HG02973 (cell line): ENCODE measurements at regions not wholly inside any gene's neighbourhood (a gene's known extent, or its start where the extent isn't known, plus 50 kb on each side); places are given as distances from the start of the nearest gene placed in this dataset.
"Not testable (repeated sequence)": the region's sequence is repeated elsewhere in the genome, so short reads cannot be mapped to it uniquely, and the experiment has no call there.

Experiments used
- ATAC-seq: cut with Tn5 transposase; IDR thresholded peaks from one replicate; pipeline ENCODE4 v1.9.1; 2021; ENCODE audit warnings: moderate library complexity; ENCODE audit not compliant: unreplicated experiment

DNA sequence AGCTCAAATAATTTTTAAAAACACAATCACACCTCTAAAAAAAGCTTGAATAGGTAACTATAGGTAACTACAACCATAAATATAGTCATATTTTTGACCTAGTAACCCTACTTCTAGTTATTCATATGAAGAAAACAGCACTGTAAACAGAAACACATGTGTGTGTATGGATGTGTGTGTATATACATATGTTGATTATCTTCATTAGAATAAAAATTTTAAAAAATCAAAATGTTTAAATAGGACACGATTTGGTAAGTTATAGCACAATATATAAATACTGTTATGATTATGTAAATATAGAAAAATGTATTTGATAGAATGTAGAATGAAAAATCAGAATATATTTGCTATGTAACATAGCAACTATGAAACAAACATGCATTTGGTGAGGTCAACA lies 258.1 kb upstream of the GK2 start:
- no peak for ATAC-seq

DNA sequence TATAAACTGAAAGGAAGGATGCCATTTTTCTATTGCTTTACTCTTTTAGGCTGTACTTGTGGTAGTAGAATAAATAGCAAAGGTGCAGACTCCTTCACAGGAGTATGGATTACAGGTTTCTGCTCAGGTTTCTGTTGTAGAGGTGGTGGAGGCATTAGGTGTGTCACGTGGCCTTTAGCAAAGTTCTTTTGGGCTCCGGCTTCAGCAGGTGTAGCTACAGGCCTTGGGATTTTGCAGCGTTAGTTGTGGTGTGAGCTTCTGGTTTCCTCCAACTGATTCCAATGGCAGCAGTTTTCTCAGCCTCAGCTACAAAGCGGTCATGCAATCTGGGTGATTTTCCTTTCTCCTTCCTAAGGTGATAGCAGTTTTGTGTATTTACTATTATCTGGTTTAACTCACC lies 255.8 kb upstream of the GK2 start:
- ATAC-seq, result no peak

DNA sequence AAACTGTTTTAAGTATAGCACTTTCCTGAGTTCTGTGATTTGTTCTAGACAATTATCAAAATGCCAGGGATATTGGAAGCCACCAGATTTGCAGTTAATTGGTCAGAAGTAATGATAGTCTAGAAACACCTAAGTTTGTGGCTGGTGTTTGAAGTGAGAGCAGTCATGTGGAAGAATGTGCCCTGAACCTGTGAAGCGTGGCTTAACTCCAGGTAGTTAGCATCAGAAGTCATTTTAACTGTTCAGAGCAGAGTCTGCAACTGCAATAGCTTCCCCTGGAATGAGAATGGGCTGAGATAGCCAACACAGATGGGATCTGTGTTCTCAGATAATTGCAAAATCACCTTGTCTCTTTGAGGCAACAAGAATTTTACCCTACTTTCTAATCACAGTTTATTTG lies 255.1 kb upstream of the GK2 start:
- no peak for ATAC-seq

DNA sequence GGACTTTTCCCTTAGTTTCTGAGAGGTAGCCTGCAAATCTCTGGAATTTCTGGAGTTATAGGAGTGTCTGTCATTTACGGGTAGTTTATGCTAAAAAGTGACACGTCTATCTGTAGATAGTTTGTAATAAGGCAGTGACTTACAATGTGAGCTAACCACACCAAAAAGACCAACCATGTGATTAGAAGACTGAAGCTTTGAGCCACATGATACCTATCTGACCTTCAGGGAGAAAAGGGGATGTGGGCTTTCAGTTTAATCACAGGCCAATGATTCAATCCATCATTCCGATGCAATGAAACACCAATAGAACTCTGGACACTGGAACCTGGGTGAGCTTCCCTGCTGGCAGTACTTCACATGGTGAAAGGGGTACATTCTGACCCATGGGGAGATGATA lies 254.6 kb upstream of the GK2 start:
- ATAC-seq, result no peak

DNA sequence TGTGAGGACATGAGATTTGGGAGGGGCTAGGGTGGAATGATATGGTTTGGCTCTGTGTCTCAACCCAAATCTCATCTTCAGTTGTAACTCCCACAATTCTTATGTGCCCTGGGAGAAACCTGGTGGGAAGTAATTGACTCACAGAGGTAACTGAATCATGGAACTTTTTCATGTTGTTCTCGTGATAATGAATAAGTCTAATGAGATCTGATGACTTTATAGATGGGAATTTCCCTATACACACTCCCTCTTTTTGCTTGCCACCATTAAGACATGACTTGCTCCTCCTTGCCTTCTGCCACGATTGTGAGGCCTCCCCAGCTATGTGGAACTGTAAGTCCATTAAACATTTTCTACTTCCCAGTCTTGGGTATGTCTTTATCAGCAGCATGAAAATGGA lies 253.2 kb upstream of the GK2 start:
- ATAC-seq, result no peak

DNA sequence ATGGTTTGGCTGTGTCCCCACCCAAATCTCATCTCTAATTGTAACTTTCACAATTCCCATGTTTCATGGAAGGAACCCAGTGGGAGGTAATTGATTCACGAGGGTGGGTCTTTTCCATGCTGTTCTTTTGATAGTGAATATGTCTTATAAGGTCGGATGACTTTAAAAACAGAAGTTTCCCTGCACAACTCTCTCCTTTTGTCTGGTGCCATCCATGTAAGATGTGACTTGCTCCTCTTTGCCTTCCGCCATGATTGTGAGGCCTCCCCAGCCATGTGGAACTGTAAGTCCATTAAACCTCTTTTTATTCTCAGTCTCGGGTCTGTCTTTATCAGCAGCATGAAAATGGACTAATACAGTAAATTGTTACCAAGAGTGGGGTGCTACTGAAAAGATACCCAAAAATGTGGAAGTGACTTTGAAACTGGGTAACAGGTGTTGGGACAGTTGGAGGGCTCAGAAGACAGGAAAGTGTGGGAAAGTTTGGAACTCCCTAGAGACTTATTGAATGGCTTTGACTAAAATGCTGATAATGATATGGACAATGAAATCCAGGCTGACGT lies 251.4 kb upstream of the GK2 start:
- not testable (repeated sequence) for ATAC-seq

DNA sequence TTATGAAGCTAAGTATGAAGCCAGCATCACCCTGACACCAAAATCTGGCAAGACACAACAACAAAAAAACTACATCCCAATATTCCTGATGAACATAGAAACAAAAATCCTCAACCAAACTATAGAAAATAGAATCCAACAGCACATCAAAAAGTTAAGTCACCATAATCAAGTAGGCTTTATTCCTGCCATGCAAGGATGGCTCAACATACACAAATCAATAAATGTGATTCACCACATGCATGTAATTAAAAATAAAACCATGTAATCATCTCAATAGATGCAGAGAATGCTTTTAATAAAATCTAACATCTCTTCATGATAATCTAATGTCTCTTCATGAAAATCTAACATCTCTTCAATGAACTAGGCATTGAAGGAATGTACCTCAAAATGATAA lies 249.4 kb upstream of the GK2 start:
- ATAC-seq, result no peak

DNA sequence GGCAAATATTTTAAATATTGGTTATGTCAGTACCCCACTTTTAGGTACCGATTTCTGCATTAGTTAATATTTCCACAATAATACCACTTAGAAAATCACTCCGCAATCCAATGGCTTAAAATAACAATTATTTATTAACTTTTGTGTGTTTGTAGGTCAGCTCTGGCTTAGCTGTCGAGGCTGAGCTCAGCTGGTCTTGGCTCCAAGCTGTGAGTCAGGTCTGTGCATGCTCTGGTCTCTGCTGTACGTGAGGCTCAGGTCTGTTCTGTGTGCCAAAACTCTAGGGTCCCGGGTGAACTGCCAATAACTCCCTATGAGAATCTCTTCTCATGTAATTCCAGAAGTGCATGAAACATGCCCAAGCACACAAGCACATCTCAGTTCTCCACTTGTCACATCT lies 245.8 kb upstream of the GK2 start:
- ATAC-seq, result no peak

DNA sequence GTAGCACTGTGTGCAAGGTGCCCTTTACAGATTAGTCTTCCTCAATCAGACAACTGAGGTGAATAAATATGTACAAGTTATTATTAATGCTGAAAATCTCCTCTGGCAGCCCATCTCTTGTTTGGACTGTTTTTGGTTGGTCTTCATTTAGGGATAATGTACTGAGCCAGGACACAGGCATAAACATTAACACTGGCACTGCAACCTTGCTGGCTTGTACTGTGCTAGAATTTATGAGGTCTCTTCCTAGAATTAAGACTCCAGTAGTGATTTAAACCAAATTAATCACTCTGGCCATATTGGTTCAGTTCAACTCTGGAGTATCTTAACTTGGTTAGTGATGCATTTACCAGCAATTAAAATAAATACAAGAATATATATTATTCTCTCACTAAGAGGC lies 244.7 kb upstream of the GK2 start:
- ATAC-seq, result no peak

DNA sequence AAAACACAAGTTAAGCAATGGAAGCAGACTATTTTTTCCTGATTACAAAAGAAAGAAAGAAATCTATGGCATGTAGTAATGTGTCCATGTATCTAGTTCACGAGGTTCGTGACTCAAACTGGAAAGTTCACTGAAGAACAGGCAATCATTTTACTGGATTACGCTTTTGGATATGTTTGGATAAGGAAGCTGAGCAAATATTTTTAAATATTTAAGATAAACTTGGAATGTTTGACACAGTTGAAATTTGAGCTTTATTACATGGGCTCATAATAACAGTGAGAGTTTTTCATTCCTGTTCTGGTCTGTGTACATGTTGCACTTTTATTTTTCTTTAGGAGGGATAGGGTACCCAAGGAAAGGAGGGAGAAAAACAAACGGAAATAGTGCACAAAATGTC lies 244.2 kb upstream of the GK2 start:
- ATAC-seq, result no peak

DNA sequence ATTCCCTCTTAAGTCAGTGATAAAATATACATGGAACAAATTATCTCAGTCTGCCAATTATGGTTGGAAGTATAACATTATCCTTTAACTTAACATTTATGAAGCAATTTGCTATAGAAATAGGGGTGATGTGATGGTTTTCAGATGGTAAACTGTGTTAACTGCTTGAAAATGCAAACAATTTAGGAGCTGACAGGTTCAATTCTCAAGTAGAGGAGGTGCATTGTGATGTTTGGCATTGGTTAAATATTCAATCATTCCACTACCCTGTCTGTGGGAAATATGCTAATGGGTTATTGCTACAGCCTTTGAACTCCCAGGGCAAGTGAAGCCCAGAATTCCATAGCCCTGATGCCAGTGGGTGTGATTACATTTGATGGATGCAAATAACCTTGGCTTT lies 243.4 kb upstream of the GK2 start:
- ATAC-seq, result no peak

DNA sequence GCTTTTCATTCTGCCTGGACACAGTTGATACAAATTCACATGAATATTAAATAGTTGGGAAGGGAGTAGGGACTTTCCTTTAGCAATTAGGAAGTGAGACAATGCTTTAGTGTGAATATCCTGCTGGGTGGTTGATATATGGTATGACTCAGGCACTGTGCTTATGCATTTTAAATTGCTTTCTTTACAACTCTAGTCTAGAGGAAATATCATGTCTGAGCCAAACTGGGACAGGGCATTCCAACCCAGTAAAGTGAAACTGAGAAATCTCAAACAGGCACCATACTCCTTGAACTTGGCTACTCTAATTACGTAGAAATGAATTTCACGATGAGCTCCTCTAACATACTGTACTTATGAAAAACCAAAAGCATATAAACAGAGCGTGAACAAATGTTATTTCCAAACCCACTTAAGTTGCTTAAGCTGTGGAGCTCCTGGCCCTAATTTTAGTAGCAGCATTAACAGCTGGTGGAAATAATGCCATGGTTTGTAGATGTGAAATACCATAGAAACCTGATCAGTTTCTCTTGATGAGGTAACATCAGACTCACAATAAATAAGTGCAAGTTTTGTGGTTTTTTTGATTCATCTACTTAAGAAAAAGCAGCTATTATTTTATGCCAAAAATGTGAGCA lies 242.9 kb upstream of the GK2 start:
- no peak for ATAC-seq

DNA sequence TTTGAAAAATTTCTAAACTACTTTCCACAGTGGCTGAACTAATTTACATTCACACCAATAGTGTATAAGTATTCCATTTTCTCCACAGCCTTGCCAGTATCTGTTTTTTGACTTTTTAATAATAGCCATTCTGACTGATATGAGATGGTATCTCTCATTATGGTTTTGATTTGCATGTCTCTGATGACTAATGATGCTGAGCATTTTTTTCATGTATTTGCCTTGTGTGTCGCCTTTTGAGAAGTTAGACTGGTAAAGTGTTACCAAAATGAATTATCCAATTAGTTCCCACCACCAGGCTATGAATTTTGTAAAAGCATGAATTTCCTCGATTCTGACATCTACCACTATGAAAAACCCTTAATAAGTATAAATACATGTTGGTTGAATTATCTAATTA lies 242.2 kb upstream of the GK2 start:
- ATAC-seq, result no peak

DNA sequence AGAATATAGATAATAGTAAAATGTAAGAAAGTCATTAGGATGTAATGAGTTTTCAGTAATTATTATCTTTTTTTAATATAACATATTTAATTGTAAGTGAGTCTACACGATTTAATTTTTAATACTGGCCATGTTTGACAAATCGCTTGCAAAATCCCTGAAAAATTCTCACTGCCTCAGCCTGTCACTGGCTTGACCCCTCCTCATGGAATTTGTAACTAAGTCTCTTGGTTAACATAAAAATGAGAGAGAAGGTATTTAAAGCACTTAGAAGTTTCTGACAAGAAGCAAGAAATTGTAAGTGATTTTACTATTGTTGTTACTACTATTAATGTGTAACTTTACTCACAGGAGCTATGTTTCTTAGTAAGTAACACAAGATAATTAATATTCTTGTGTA lies 237.9 kb upstream of the GK2 start:
- no peak for ATAC-seq

DNA sequence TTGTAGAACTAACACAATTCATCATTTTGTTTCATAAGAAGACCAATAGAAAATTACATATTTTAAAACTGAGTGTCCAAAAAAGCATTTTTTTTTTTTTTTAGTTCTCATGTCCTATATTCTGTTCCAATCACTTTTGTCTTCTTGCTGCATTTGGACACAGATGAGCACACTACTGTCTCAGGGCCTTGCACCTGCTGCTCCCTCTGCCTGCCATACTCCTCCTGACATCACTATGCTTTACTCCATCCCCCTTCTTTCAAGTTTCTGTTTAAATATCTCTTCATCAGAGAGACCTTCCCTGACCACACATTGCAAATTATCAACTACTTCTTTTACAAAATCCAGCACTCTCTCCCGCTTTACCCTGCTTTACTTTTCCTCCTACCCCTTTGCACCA lies 230.7 kb upstream of the GK2 start:
- no peak for ATAC-seq

DNA sequence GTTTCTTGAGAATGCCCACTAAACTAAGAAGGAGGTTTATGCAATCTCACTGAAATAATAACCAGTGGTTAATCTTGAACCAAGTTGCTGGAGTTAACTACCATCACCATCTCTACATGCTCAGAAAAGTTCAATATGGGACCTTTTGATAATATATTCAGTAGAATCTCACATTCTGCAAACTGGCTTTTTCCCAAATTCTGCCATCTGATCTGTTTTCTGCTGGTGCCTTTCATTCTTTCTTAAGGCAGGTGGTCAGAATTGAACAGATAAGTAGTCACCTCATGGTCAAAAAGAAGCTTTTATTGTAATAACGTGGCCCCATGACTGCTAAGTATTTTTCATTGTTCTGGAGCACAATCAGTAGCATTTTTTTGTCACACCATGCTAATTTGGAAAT lies 229.0 kb upstream of the GK2 start:
- ATAC-seq, result no peak

DNA sequence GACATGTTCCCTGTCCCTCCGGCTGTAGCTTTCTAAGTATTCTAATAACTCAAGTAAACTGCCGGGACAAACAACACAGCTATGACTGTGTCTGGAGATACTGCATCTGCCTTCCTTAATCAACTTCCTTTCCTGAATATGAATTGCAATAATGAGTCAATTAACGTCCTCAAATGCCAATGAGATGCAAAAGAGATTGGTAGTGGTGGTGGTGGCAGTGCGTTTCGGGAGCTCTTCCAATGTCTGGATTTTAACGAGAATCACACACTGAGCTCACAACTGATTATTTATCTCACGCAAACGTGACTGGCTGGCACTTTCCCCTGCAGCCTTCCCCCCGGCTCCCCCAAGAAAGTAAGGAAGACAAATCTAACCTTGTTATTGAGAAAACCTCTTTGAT lies 226.1 kb upstream of the GK2 start:
- no peak for ATAC-seq

DNA sequence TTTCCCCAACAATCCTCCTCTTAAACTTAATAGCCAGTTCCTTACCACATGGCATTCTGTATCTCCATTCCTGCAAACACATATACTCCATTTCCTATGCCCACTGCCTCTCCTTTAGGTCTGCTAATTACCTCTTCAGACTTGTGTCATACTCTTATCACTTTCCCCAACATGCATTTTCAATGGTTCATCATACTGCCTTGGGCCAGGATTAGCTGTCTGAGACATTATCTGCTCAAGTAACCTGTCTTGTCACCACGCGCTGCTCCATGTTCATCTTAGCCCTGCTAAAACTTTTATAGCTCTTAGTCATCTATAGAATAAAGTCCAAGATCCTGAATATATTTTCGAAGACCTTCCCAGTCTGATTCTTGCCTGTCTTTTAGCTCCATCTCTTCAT lies 224.1 kb upstream of the GK2 start:
- no peak for ATAC-seq

DNA sequence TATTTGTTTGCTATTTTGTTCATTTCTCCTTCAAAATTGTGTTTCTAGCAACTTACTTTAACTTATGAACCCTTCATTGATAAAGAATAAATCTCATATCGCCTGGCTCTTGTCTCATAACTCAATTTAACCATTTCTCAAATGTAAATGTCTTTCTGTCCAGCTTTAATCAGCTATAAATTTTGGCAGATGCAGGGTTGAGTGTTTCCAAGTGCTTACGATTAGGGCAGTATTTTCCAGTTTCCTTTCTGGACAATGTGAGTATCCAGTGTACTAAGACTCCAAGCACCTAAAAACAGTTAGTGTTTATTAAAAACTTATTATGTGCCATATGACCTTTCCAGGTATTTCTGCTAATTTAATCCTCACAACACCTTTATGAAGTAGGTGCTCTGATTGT lies 218.6 kb upstream of the GK2 start:
- ATAC-seq, result no peak

DNA sequence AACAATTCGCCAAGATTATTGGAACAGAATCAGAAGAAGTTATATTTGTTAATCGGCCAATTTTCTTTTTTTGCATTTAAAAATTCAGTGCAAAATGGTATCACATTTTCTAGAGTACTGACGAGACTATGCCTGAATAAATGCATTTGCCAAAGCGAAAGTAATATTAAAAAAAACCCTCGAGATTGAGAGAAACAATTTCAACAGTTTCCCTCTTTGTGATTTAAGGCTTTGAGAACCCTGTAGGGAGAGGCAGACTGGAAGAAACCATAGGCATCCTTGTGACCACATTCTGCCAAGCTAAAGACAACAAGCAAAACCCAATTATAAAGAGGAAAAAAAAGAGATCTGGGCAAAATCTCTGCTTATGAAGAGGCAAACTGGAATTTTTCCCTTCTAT lies 218.1 kb upstream of the GK2 start:
- ATAC-seq, result no peak

DNA sequence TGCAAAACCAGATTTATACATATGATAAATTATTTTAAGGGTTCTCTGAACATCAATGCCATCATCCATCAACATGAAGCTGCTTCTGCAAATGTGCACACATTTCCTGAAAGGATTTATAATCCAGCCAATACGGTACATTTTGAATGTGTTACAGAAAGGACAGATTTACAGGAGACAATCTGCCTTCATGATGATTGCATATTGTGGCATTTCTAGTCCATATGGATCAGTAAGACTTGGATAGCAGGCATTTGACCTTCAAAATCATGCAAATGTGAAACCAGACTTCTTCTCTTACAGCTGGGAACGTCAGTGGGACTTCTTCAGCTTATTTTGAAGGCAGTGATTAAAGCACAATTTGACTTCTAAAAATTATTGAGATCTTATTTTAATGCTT lies 217.3 kb upstream of the GK2 start:
- ATAC-seq, result no peak

DNA sequence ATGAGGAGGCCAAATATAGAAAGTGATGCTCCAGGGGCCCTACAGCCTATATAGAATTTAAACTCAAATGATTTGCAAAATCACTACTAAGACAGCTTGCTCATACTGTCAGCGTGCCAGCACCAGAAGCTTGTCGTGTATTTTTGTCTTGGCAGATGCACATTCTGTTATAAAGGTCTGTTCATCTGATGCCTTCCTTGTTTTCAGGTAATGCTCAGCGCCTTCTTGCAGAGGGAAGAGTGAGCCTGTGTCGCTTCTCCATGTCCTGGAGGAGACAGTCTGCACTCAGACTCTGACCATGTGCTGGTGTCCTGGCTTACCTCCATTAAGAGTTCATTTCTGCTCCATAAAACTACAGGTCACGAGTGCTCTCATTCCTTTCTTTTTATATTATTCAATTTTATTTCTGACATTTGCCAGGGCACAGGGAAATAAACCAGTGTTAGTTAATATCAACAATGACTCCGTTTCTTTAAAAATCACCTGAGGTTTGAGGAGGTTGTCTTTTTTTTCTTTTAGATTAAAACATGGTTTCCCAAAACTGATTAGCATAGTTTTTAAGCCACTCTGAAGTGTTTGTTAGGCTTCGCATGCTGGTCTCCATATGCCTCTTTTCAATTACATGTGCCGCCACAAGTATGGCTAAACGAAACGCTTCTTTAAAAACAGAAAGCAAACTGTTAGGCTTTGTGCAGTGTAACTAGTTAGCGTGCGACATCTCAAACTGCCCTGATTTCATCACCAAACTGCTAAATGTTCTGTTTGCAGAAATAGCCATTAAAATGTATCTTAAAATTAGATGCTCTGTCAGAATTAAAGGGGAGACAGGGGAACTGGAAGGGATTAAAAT lies 215.2 kb upstream of the GK2 start:
- ATAC-seq, result no peak

DNA sequence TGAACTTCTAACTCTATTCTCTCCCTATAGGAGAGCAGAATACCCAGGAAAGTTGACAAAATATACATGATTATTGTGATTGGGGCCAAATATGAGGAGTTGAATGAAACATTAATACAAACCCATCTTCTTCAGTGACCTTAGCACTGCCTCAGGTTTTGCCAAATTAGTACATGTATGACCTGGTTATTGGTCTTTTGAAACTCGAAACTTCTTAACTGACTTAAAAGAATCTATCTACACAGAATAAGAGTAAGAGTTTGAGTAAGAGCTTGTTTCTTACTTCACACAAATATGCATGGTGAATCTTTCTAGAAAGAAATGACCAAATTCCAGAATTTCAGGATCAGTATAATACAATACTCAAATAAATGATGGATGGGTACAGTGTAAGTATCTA lies 213.0 kb upstream of the GK2 start:
- ATAC-seq, result no peak
